ENCODE measurements at regions not wholly inside any gene's neighbourhood (a gene's known extent, or its start where the extent isn't known, plus 50 kb on each side); places are given as distances from the start of the nearest gene placed in this dataset.

DNA sequence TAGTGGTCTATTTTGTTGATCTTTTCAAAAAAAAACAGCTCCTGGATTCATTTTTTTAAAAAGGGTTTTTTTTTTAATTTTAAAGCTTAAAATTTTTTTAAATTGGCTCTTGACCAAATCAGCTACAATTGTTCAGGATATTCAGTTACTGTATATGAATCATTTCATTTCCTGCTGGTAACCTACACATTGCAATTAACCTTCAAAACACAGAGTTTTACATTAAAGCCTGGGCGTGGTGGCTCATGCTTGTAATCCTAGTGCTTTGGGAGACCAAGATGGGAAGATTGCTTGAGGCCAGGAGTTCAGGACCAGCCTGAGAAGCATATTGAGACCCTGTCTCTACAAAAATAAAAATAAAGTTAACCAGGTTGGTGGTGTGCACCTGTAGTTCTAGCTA is 163.4 kb downstream of the ALDH1A2 start:
- TF ChIP-seq, protein P1, sequence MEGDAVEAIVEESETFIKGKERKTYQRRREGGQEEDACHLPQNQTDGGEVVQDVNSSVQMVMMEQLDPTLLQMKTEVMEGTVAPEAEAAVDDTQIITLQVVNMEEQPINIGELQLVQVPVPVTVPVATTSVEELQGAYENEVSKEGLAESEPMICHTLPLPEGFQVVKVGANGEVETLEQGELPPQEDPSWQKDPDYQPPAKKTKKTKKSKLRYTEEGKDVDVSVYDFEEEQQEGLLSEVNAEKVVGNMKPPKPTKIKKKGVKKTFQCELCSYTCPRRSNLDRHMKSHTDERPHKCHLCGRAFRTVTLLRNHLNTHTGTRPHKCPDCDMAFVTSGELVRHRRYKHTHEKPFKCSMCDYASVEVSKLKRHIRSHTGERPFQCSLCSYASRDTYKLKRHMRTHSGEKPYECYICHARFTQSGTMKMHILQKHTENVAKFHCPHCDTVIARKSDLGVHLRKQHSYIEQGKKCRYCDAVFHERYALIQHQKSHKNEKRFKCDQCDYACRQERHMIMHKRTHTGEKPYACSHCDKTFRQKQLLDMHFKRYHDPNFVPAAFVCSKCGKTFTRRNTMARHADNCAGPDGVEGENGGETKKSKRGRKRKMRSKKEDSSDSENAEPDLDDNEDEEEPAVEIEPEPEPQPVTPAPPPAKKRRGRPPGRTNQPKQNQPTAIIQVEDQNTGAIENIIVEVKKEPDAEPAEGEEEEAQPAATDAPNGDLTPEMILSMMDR (IDR thresholded peaks at IDR 0.05; ENCODE audit: low read length): no peak
- TF ChIP-seq EZH2 (optimal IDR thresholded peaks at IDR 0.05; ENCODE audit: low read depth, low read length): no peak
